Testis (tissue), 2 donors: ENCODE measurements at regions not wholly inside any gene's neighbourhood (a gene's known extent, or its start where the extent isn't known, plus 50 kb on each side); places are given as distances from the start of the nearest gene placed in this dataset.
"Not testable (repeated sequence)": the region's sequence is repeated elsewhere in the genome, so short reads cannot be mapped to it uniquely, and the experiment has no call there.

Source experiments
- CTCF ChIP-seq, 3 experiments: fragments of 450-650 bp in 2 of 3; fragments of 200-600 bp in 1 of 3; sonication (generic) in 1 of 3; IDR thresholded peaks; one replicate each; pipeline ENCODE4 v1.5.1; 2016 to 2019; ENCODE audit warnings: antibody characterized with exemption in 3 of 3, mild to moderate bottlenecking in 2 of 3, moderate library complexity in 1 of 3
- POLR2A ChIP-seq: fragments of 450-650 bp; IDR thresholded peaks from one replicate; pipeline ENCODE4 v1.6.1; 2017; ENCODE audit warnings: antibody characterized with exemption, mild to moderate bottlenecking, moderate library complexity

DNA sequence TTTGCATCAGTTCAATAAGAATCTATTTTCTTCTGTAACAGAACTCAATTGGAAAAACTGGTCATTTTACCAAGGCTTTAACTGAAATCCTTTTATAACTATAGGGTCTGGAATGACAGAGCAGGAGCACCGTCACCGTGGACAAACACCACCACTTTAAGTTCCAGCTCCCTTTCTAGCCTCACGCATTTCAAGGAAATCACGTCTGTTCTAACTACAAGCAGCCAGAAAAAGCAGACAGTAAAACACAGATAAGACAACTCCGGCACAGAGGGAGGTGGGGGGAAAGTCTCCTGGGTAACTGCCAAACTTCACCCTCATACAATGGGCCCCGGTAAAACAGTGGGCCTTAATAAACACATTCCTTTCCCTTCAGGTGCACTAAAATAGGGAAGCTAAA, 952.6 kb downstream of the STIM2 start:
- not testable (repeated sequence) for TF ChIP-seq POLR2A; CTCF (IDR thresholded peaks at IDR 0.05)
